Activated CD8-positive, alpha-beta T cell treated with anti-CD3 and anti-CD28 coated beads for 36 hours (primary cell): ENCODE measurements at regions not wholly inside any gene's neighbourhood (a gene's known extent, or its start where the extent isn't known, plus 50 kb on each side); places are given as distances from the start of the nearest gene placed in this dataset.

Source experiments
- ATAC-seq: fragments of 200-7000 bp; cut with Tn5 transposase; one replicate; pipeline ENCODE4 v1.10.0; 2021; ENCODE audit warnings: mild to moderate bottlenecking, moderate library complexity
- CTCF ChIA-PET: fragments of 350-600 bp; sonication (Branson Sonifier 250); formaldehyde crosslinking; loops from one replicate; lab custom pipeline; 2021; ENCODE audit warnings: antibody characterized with exemption; lab: Charles Lee
- POLR2A ChIA-PET: fragments of 350-600 bp; sonication (Branson Sonifier 250); formaldehyde crosslinking; loops from one replicate; lab custom pipeline; 2021; ENCODE audit warnings: antibody characterized with exemption; lab: Charles Lee
- DNase-seq: peaks from one replicate; pipeline ENCODE4 v3.0.0-alpha.2; 2020
- H3K27ac Mint-ChIP-seq: one replicate; pipeline ENCODE4 v1.8.0; 2021; ENCODE audit warnings: mild to moderate bottlenecking, mixed read lengths
- H3K27me3 Mint-ChIP-seq: one replicate; pipeline ENCODE4 v1.8.0; 2021; ENCODE audit warnings: mixed read lengths
- H3K36me3 Mint-ChIP-seq: one replicate; pipeline ENCODE4 v1.8.0; 2021; ENCODE audit warnings: low read depth, mixed read lengths
- H3K4me1 Mint-ChIP-seq: one replicate; pipeline ENCODE4 v1.8.0; 2021; ENCODE audit warnings: low read depth, mixed read lengths
- H3K4me3 Mint-ChIP-seq: one replicate; pipeline ENCODE4 v1.8.0; 2021; ENCODE audit warnings: mild to moderate bottlenecking, moderate library complexity, mixed read lengths
- H3K9me3 Mint-ChIP-seq: one replicate; pipeline ENCODE4 v1.8.0; 2021; ENCODE audit warnings: mixed read lengths
- intact Hi-C: fragments of 100-400 bp; cut with micrococcal nuclease; formaldehyde crosslinking; loops from one replicate; pipeline ENCODE4 v1.10.0; 2022
- TF ChIP-seq, protein P1 (sequence below): fragments of 200-600 bp; IDR thresholded peaks from one replicate; pipeline ENCODE4 v1.8.0; 2022; ENCODE audit warnings: antibody characterized with exemption, mild to moderate bottlenecking

DNA sequence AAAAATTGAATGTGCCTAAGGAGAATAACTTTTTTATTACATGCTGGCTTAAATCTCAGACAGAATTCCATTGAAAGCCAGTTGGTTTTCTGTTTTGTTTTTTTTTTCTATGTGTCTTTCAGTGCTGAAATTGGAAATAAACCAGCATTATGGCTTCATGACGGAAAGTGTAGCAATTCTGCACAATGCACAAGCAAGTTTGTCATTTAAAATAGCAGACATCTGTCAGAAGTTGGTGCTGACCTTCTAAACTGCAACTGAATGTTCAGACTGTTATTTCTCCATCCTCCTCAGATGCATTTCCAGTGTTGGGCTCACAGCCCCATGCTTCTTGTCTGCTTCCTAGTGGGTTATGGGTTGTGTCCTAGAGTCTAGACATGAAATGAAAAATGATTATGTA lies 107.2 kb upstream of the LIMCH1 start:
- ChIA-PET POLR2A (no interaction called here), CTCF (no interaction called here)
- ATAC-seq (no peak), DNase-seq (no peak)
- H3K4me1 Mint-ChIP-seq = no peaks in the 10 kb centered on the region
- peaks cover under 1% of the 10 kb centered on the region for H3K9me3 Mint-ChIP-seq
- H3K27me3 Mint-ChIP-seq = no peaks in the 10 kb centered on the region
- TF ChIP-seq, protein P1, sequence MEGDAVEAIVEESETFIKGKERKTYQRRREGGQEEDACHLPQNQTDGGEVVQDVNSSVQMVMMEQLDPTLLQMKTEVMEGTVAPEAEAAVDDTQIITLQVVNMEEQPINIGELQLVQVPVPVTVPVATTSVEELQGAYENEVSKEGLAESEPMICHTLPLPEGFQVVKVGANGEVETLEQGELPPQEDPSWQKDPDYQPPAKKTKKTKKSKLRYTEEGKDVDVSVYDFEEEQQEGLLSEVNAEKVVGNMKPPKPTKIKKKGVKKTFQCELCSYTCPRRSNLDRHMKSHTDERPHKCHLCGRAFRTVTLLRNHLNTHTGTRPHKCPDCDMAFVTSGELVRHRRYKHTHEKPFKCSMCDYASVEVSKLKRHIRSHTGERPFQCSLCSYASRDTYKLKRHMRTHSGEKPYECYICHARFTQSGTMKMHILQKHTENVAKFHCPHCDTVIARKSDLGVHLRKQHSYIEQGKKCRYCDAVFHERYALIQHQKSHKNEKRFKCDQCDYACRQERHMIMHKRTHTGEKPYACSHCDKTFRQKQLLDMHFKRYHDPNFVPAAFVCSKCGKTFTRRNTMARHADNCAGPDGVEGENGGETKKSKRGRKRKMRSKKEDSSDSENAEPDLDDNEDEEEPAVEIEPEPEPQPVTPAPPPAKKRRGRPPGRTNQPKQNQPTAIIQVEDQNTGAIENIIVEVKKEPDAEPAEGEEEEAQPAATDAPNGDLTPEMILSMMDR = no peak
- no peak overlapping the region for H3K4me3 Mint-ChIP-seq
- intact Hi-C loops = no loop called here
- H3K36me3 Mint-ChIP-seq = no peaks in the 10 kb centered on the region
- H3K27ac Mint-ChIP-seq = no peak overlapping the region

DNA sequence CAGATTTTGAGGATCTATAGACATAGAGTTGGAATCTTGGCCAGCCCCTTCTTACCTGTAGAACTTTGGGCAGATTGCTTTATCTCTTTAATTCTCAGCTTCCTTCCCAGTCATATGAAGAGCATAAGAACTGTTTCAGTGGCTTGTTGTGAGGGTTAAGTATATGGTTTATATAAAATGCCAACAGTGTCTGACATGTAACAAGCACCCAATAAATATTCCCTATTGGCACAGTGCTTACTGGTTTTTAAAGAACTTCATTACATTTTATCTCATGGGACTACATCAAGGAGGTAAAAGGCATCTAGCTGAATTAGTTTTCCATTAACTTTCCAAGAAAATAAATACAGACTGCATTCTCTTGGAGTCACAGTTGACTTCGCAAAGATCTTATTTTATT lies 106.7 kb upstream of the LIMCH1 start:
- TF ChIP-seq, protein P1 = no peak
- H3K36me3 Mint-ChIP-seq = no peaks in the 10 kb centered on the region
- intact Hi-C loops = no loop called here
- ATAC-seq (no peak), DNase-seq (no peak)
- POLR2A ChIA-PET = no interaction called here
- H3K27me3 Mint-ChIP-seq = no peaks in the 10 kb centered on the region
- H3K27ac Mint-ChIP-seq = no peak overlapping the region
- no peaks in the 10 kb centered on the region for H3K9me3 Mint-ChIP-seq
- H3K4me3 Mint-ChIP-seq = no peak overlapping the region
- no peaks in the 10 kb centered on the region for H3K4me1 Mint-ChIP-seq
- CTCF ChIA-PET = no interaction called here

DNA sequence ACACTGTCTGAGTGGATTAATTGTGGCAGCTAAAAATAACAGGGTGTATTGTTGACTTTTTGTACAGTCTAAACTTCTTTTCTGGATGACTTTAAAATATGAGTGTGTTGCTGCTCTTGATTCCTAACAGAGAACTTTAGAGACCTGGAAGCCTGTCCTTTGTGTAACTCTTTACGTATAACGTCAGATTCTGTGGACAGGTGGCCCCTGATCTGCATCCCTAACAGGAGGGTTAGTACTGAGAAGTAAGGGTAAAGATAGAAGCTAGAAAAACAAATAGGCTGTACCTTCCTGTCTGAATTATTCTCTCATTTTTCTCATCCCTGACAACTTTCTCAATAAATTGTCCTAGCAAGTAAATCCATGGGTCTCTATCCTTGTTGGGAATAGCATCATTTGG lies 105.7 kb upstream of the LIMCH1 start:
- H3K27ac Mint-ChIP-seq = no peak overlapping the region
- no peaks in the 10 kb centered on the region for H3K27me3 Mint-ChIP-seq
- intact Hi-C loops = no loop called here
- TF ChIP-seq, protein P1 = no peak
- no peaks in the 10 kb centered on the region for H3K9me3 Mint-ChIP-seq
- POLR2A ChIA-PET = no interaction called here
- no peaks in the 10 kb centered on the region for H3K4me1 Mint-ChIP-seq
- DNase-seq = no peak
- CTCF ChIA-PET = no interaction called here
- no peak for ATAC-seq
- no peaks in the 10 kb centered on the region for H3K36me3 Mint-ChIP-seq
- H3K4me3 Mint-ChIP-seq = no peak overlapping the region

DNA sequence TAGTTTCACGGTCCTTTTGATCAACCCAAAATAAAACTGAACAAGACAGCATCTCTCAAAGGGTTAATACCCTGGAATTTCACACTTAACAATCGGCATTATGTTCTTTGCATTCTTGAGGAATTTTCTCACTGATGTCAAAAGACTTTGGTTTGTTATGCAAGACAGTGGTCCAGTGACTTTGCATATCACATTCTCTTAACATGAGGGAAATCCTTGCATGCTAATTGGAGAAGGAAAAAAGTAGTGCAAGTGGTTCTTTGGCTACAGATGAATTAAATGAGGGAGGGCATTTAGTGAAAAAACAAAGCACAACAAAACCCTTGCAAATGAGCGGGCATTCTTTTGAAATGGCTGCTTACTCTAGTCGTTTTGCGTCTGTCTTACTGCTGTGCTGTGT lies 105.1 kb upstream of the LIMCH1 start:
- CTCF ChIA-PET = no interaction called here
- no peaks in the 10 kb centered on the region for H3K4me1 Mint-ChIP-seq
- POLR2A ChIA-PET = no interaction called here
- H3K36me3 Mint-ChIP-seq = no peaks in the 10 kb centered on the region
- no peak for DNase-seq
- H3K27me3 Mint-ChIP-seq = no peaks in the 10 kb centered on the region
- intact Hi-C loops = no loop called here
- H3K27ac Mint-ChIP-seq = no peak overlapping the region
- TF ChIP-seq, protein P1 = no peak
- ATAC-seq = no peak
- no peaks in the 10 kb centered on the region for H3K9me3 Mint-ChIP-seq
- H3K4me3 Mint-ChIP-seq = no peak overlapping the region

DNA sequence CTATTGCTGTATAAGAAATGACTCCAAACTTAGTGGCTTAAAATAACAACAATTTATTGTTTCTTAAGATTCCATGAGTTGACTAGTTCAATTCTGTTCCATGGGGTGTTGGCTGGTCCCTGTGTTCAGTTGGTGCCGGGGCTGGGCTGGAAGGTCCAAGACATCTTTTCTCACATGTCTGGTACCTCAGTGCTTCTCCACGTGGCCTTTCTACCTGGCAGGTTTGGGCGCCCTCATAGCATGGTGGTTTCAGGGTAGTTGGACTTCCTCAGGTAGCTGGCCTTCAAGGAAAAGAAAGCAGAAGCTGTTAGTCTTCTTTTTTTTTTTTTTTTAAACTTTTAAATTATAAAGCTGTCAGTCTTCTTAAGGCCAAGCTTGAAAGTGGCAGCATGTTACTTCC lies 104.6 kb upstream of the LIMCH1 start:
- ChIA-PET CTCF (no interaction called here), POLR2A (no interaction called here)
- H3K27me3 Mint-ChIP-seq = no peaks in the 10 kb centered on the region
- no peaks in the 10 kb centered on the region for H3K9me3 Mint-ChIP-seq
- H3K36me3 Mint-ChIP-seq = no peaks in the 10 kb centered on the region
- no peak for ATAC-seq
- TF ChIP-seq, protein P1 = no peak
- no peak overlapping the region for H3K27ac Mint-ChIP-seq
- DNase-seq = no peak
- intact Hi-C loops = no loop called here
- no peak overlapping the region for H3K4me3 Mint-ChIP-seq
- no peaks in the 10 kb centered on the region for H3K4me1 Mint-ChIP-seq
